Inferior parietal cortex (tissue), 1 donor: ENCODE measurements at regions not wholly inside any gene's neighbourhood (a gene's known extent, or its start where the extent isn't known, plus 50 kb on each side); places are given as distances from the start of the nearest gene placed in this dataset.

Source experiments
- DNase-seq: peaks from one replicate; pipeline ENCODE4 v3.0.0-alpha.2; 2016; ENCODE audit errors: extremely low spot score

GRCh38 chr20:11041396-11041795, 367.6 kb upstream of the JAG1 start:
- DNase-seq, result no peak

GRCh38 chr20:11043001-11043400, 369.2 kb upstream of the JAG1 start:
- no peak for DNase-seq

- no peak for DNase-seq
Observed at GRCh38 chr20:11044561-11044960, 370.8 kb upstream of the JAG1 start.

DNA sequence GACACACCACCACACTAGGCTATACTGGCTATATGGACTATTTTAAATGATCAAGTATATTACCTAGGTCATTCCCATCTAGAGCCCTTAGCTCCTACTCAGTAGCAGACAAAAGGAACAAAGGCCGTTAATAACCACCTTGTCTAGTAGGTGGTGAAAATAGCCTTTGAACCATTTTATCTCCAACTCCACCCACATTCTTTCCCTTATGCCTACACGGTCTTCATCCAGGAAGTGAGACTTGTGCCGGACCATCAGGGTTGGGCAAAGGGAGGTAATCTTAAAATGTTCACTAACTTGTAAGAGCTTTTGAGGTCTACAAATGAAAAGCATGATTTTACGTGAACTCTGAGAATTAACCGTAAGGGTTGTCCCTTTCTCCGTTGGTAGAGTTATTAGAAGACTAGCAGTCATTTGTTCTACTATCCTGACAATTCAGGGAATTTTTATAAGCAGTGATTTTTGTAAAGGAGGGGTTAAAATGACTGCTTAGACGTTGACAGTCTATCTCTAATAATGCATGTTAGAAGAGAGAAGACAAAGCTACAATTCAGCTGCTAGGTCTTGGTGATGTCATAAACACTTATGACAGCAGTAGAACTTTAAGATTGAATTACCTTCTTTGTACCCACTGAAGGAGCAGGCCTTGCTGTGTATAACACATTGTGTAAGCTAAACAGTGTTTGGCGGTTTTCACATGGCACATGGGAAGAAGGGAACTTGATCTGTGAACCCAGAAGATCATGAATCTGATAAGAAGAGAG, 371.8 kb upstream of the JAG1 start:
- DNase-seq, result no peak

DNA sequence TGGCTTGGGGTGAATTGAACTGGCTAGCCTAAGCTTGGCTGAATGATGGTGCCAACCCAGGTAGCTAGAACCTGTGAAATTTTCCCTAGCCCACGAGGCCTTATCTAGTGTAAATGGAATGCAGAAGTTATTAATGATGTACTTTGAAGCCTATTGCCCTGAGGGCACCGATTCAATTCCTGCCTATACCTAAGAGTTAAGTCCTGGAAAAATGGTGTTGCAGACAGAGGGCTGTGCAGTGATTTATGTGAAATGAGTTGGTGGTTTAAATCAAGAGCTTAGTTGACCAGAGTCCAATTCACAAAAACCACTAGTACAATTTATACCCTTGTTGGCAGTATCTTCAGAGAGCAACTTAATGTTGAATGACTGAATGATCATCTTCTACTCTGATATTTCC, 373.8 kb upstream of the JAG1 start:
- DNase-seq, result no peak

DNA sequence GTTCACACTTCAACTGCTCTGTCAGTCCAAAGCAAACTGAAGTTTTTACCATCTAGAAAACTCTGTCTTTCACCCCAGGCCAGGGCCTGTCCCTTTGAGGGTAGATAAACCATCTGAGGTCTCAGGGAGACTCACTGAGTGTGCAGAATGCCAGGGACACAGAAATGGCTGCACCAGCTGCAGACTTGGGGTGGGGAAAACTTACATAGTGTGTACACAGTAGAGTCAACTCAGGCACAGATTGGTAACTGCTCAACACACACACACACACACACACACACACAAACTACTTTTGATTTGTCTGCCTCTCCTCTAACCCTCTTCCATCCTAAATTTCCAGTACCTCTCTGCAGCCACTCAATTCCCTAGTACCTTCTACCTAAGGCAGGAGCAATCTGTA, 374.9 kb upstream of the JAG1 start:
- no peak for DNase-seq

DNA sequence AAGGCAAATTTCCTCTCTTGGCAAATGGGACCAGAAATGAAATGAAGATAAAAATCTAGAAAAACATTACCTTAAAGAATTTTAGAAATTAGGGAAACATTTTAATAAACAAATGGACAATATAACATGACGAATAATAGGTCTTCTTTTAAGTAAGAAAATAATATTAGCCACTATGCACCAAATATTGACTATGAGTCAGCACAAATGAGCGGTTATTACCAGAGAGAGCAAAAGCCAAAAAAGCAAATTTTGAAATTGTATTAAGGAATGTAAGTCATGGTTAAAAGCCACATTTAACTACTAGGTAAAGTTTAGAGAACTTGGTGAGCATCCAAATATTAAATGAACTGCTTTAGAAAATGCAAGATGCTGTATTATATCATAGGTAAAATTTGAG, 376.6 kb upstream of the JAG1 start:
- DNase-seq, result no peak

DNA sequence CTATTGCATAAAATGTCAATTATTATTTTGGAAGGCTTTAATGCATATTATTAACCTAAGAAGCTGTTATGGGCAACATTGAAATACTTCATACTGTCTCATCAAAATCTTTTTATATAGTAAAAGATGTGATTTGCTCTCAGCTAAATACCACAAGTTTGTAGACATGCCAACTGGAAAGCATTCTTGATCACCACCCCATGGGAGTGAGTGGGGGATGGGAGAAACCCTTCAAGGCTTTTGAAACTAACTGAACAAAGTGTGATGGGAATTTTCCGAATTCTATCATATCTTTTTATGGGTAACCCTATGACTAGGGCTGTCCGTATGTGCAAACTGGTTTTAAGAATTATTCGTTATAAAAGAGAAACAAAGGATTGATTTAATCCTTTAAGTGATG, 377.3 kb upstream of the JAG1 start:
- DNase-seq, result no peak

DNA sequence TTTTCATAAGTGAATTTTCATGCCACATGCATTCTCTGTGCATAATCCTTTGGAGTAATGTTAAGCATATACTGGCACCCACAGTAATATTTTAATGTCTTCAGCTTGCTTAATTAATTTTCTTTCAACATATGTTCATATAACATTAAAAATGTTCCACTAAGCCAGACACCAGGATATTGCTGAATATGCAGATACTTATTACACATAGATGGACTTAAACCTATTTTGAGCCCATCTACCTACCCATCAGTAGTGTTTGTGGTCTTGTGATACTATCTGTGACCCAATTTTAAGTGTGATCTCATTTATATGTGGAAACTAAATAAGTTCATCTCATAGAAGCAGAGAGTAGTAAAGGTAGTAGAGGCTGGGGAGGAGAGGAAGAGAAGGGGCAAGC, 379.5 kb upstream of the JAG1 start:
- no peak for DNase-seq

- DNase-seq, result no peak
Observed at GRCh38 chr20:11054266-11054993, 380.6 kb upstream of the JAG1 start.

GRCh38 chr20:11056414-11056813, 382.6 kb upstream of the JAG1 start:
- no peak for DNase-seq

DNA sequence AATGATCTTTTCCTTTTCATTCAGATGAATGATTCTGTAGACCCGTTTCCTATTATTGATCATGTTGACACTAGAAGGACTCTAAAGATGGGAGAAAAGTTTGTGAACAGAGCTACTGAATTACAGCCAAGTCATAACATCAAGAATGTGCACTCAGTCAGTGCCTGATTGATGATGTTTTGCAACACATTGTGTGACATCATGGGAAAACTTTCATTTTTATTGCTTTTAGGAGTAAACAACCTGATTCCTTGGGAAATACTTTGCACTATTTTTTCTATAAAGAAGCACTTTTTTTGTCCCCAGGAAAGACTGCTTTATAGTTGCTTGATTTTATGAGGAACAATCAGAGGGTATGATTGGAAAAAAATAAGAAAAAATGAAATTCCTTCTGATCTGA, 383.8 kb upstream of the JAG1 start:
- no peak for DNase-seq

- DNase-seq, result no peak
Observed at GRCh38 chr20:11059659-11060058, 385.9 kb upstream of the JAG1 start.

DNA sequence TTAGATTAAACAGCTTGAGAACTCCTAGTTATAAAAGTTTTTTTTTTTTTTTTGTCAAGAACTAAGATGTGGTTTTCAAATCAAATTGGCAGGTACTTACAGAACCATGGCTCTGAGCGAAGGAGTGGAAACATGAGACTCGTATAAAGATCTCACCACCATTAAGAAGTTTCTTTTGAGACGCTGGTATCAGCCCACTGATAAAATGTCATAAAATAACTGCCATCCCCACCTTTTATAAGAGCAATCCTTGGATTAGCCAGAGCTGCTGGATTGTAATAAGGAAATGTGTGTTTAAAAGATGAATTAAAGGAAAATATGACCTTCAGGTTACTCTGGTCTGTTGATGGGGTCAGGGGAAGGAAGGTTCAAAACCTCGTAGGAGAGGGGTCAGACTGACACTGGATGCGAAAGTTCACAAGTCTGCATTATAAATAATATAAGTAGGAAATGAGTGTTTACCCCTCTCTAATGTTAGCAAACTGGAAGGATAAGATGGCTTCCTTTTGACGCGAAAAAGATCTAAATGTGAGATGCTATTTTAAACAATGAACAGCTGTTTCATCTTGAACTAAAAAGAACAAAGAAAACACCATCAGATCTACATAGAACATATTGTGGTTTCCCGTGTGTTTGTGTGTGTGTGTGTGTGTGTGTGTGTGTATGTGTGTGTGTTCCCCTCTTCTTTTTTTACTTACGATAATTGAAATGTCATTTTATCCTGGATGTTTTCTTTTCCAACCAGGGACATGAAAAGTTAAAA, 386.8 kb upstream of the JAG1 start:
- DNase-seq, result no peak

GRCh38 chr20:11063444-11063843, 389.6 kb upstream of the JAG1 start:
- no peak for DNase-seq

GRCh38 chr20:11064946-11065345, 391.1 kb upstream of the JAG1 start:
- DNase-seq, result no peak

DNA sequence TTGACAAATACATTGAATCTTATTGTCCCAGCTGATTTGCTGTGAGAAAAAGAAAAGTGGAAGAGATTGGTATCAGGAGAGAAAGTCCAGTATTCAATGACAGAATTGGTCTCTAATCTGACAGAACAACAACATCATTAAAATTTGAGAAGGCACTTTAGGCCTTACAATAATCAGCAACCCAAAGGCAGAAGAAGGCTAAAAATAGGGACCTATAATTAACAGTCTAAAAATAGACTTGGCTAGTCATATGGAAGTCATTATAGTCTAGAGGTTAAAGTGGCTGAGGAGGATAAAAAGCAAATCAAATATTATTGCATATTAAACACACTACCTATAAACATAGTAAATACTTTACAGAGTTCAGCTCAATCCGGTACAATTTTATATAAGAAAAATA, 393.6 kb upstream of the JAG1 start:
- no peak for DNase-seq

GRCh38 chr20:11072982-11073381, 399.2 kb upstream of the JAG1 start:
- no peak for DNase-seq

- DNase-seq, result no peak
Observed at GRCh38 chr20:11076434-11077105, 402.8 kb upstream of the JAG1 start.

DNA sequence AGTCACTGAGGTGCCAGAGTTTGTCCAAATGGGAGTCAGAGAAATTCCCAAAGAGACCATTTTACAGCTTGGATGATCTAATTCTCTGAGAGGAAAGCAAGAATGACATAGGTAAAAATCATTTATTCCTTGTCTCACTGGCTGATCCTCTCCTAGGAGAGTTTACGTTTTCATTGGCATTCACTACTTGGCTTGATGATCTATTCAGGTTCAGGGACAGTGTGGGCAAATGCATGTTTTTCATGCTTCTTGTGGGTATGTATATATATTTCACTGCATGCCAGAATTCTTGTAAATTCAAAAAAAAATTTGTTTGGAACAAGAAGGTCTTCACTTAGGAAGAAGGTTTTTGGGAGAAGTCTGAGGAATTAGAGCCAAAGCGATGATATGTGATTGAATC, 403.4 kb upstream of the JAG1 start:
- no peak for DNase-seq

DNA sequence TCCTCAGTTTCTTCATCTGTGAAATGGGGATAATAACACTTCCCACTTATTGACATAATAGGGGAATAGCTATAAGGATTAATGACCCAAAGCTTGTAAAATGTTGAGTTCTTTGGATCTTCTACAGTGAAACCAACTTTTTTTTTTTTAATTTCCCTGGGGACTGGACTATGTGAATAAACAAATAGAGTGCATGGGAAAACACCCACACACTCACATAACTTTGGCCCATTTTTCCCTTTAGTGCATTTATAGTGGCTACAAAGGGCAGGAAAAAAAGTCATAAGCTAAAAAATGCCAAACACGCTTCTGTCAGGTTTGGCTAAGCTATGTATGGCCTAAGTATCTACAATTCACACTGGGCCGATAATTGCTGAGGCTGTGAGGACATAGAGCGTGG, 406.2 kb upstream of the JAG1 start:
- DNase-seq, result no peak

GRCh38 chr20:11080781-11081377, 407.1 kb upstream of the JAG1 start:
- DNase-seq, result no peak
